Activated naive CD8-positive, alpha-beta T cell (primary cell): ENCODE measurements at regions not wholly inside any gene's neighbourhood (a gene's known extent, or its start where the extent isn't known, plus 50 kb on each side); places are given as distances from the start of the nearest gene placed in this dataset.

Experiments used
- H3K27ac Mint-ChIP-seq: one replicate; pipeline ENCODE4 v1.8.0; 2021; ENCODE audit warnings: mixed read lengths
- H3K27me3 Mint-ChIP-seq: one replicate; pipeline ENCODE4 v1.8.0; 2021; ENCODE audit warnings: mixed read lengths
- H3K36me3 Mint-ChIP-seq: one replicate; pipeline ENCODE4 v1.8.0; 2021; ENCODE audit warnings: mixed read lengths
- H3K4me1 Mint-ChIP-seq: one replicate; pipeline ENCODE4 v1.8.0; 2021; ENCODE audit warnings: low read depth, mixed read lengths
- H3K4me3 Mint-ChIP-seq: one replicate; pipeline ENCODE4 v1.8.0; 2021; ENCODE audit warnings: mild to moderate bottlenecking, mixed read lengths
- H3K9me3 Mint-ChIP-seq: one replicate; pipeline ENCODE4 v1.8.0; 2021; ENCODE audit warnings: low read depth, mixed read lengths

GRCh38 chr2:159851941-159852340, 53.9 kb upstream of the CD302 start:
- H3K27ac Mint-ChIP-seq = no peak overlapping the region
- no peaks in the 10 kb centered on the region for H3K9me3 Mint-ChIP-seq
- H3K36me3 Mint-ChIP-seq = peaks cover 32% of the 10 kb centered on the region
- no peak overlapping the region for H3K4me3 Mint-ChIP-seq
- H3K4me1 Mint-ChIP-seq = no peaks in the 10 kb centered on the region
- H3K27me3 Mint-ChIP-seq = no peaks in the 10 kb centered on the region

DNA sequence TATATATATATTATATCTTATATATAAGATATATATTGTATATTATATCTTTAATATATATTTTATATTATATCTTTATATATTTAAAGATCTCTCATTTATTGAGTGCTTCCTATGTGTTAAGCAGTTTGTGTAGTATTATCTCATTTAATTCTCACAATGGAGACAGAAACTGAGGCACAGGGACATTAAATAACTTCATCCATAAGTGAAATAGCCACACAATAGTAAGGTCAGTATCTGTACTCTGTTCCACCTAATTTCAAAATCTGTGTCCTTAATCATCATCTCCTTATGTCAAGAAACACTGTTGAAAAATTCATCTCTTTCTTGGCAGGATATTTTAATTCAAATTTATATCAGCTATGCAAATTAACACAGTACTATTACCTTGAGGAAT, 52.8 kb upstream of the CD302 start:
- Mint-ChIP-seq H3K27me3 (no peaks in the 10 kb centered on the region), H3K4me3 (no peak overlapping the region), H3K4me1 (no peaks in the 10 kb centered on the region), H3K27ac (no peak overlapping the region), H3K9me3 (no peaks in the 10 kb centered on the region), H3K36me3 (peaks cover 34% of the 10 kb centered on the region)

GRCh38 chr2:159849160-159849813, 51.3 kb upstream of the CD302 start:
- Mint-ChIP-seq H3K9me3 (no peaks in the 10 kb centered on the region), H3K27me3 (no peaks in the 10 kb centered on the region), H3K27ac (no peak overlapping the region), H3K4me1 (no peaks in the 10 kb centered on the region), H3K4me3 (no peak overlapping the region), H3K36me3 (peaks cover 29% of the 10 kb centered on the region)
